ENCODE measurements at regions not wholly inside any gene's neighbourhood (a gene's known extent, or its start where the extent isn't known, plus 50 kb on each side); places are given as distances from the start of the nearest gene placed in this dataset.

DNA sequence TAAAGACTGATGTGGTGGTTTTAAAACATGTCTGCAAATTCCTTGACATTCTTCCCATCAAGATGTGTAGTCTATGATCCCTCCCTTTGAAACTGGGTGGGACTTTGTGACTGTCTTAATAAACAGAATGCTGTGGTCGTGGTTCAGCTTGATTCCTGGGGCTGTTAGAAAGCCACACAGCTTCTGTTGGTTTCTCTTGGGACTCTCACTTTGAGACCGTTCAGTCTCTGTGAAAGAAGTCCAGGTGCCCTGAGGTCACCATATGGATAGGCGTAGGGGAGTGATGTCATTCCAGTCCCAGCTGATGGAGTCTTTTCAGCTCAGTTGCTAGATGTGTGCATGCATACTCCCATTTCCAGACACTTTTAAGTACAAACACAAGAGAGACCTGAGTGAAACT, 216.6 kb downstream of the KDR start:
- no peak overlapping the region for H3K4me2 ChIP-seq (ENCODE audit: low read depth, low read length, poor library complexity, severe bottlenecking)
- no peaks in the 10 kb centered on the region for H3K27me3 ChIP-seq (ENCODE audit: low read length)

GRCh38 chr4:54904953-54905352, 220.4 kb downstream of the KDR start:
- no peak overlapping the region for H2AFZ ChIP-seq (ENCODE audit: low read depth, low read length, severe bottlenecking)
- H3K27me3 ChIP-seq (ENCODE audit: low read length) = no peaks in the 10 kb centered on the region
- H3K9ac ChIP-seq (ENCODE audit: low read length) = no peak overlapping the region
- no peak overlapping the region for H3K27ac ChIP-seq (ENCODE audit: low read depth, low read length)
- H3K36me3 ChIP-seq (ENCODE audit: low read length) = no peaks in the 10 kb centered on the region
- no peaks in the 10 kb centered on the region for H3K9me2 ChIP-seq (replicated peaks; ENCODE audit: insufficient read depth, low read length)
- H3K4me2 ChIP-seq (ENCODE audit: low read depth, low read length, poor library complexity, severe bottlenecking) = no peak overlapping the region
- no peak overlapping the region for H3K4me3 ChIP-seq (ENCODE audit: insufficient read depth, low read length, poor library complexity, severe bottlenecking)
- TF ChIP-seq, protein P1, sequence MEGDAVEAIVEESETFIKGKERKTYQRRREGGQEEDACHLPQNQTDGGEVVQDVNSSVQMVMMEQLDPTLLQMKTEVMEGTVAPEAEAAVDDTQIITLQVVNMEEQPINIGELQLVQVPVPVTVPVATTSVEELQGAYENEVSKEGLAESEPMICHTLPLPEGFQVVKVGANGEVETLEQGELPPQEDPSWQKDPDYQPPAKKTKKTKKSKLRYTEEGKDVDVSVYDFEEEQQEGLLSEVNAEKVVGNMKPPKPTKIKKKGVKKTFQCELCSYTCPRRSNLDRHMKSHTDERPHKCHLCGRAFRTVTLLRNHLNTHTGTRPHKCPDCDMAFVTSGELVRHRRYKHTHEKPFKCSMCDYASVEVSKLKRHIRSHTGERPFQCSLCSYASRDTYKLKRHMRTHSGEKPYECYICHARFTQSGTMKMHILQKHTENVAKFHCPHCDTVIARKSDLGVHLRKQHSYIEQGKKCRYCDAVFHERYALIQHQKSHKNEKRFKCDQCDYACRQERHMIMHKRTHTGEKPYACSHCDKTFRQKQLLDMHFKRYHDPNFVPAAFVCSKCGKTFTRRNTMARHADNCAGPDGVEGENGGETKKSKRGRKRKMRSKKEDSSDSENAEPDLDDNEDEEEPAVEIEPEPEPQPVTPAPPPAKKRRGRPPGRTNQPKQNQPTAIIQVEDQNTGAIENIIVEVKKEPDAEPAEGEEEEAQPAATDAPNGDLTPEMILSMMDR (IDR thresholded peaks at IDR 0.05; ENCODE audit: insufficient read depth, low read length, poor library complexity, severe bottlenecking) = no peak
- TF ChIP-seq EZH2phosphoT487 (conservative IDR thresholded peaks at IDR 0.05; ENCODE audit: low read length) = no peak
- no peaks in the 10 kb centered on the region for H4K20me1 ChIP-seq (ENCODE audit: low read depth, low read length)
- H3K9me3 ChIP-seq (ENCODE audit: insufficient read depth, low read length) = no peaks in the 10 kb centered on the region
- H3F3A ChIP-seq (ENCODE audit: insufficient read depth) = no peaks in the 10 kb centered on the region
- H3K79me2 ChIP-seq (ENCODE audit: insufficient read depth, low read length) = no peaks in the 10 kb centered on the region

More for the DNA sequence above, 216.6 kb downstream of the KDR start:
- H3K9me3 ChIP-seq (ENCODE audit: insufficient read depth, low read length) = no peaks in the 10 kb centered on the region
- H3F3A ChIP-seq (ENCODE audit: insufficient read depth) = no peaks in the 10 kb centered on the region
- no peak overlapping the region for H3K27ac ChIP-seq (ENCODE audit: low read depth, low read length)
- H3K36me3 ChIP-seq (ENCODE audit: low read length) = no peaks in the 10 kb centered on the region
- H3K9ac ChIP-seq (ENCODE audit: low read length) = no peak overlapping the region
- no peak overlapping the region for H3K4me3 ChIP-seq (ENCODE audit: insufficient read depth, low read length, poor library complexity, severe bottlenecking)
- no peaks in the 10 kb centered on the region for H3K9me2 ChIP-seq (replicated peaks; ENCODE audit: insufficient read depth, low read length)
- no peak overlapping the region for H2AFZ ChIP-seq (ENCODE audit: low read depth, low read length, severe bottlenecking)
- TF ChIP-seq, protein P1 (IDR thresholded peaks at IDR 0.05; ENCODE audit: insufficient read depth, low read length, poor library complexity, severe bottlenecking) = no peak
- TF ChIP-seq EZH2phosphoT487 (conservative IDR thresholded peaks at IDR 0.05; ENCODE audit: low read length) = no peak
- no peaks in the 10 kb centered on the region for H3K79me2 ChIP-seq (ENCODE audit: insufficient read depth, low read length)
- no peaks in the 10 kb centered on the region for H4K20me1 ChIP-seq (ENCODE audit: low read depth, low read length)

DNA sequence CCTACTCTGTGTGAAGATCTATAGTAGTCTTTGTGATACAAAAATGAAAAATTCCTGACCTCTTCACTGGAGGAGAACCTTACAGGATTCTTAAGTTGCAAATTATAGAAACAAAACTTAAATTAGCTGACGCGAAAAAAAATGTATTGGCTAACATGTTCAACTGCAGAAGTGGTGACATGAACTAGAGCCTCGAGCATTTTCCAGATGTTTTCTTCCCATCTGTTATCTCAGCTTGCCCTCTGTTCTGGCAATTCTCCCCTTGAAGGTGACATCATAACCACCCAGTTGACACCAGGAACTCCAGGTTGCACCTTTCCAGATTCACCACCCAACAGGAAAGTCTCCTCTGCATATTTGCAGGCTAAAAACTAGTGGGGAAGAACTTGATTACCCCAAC, 222.4 kb downstream of the KDR start:
- no peak for TF ChIP-seq EZH2phosphoT487 (conservative IDR thresholded peaks at IDR 0.05; ENCODE audit: low read length)
- TF ChIP-seq, protein P1 (IDR thresholded peaks at IDR 0.05; ENCODE audit: insufficient read depth, low read length, poor library complexity, severe bottlenecking) = no peak
- Histone ChIP-seq H2AFZ (ENCODE audit: low read depth, low read length, severe bottlenecking) (no peak overlapping the region), H3K27me3 (ENCODE audit: low read length) (no peaks in the 10 kb centered on the region), H3K9me2 (replicated peaks; ENCODE audit: insufficient read depth, low read length) (no peaks in the 10 kb centered on the region), H3K27ac (ENCODE audit: low read depth, low read length) (no peak overlapping the region), H3K4me3 (ENCODE audit: insufficient read depth, low read length, poor library complexity, severe bottlenecking) (no peak overlapping the region), H3K36me3 (ENCODE audit: low read length) (no peaks in the 10 kb centered on the region), H4K20me1 (ENCODE audit: low read depth, low read length) (no peaks in the 10 kb centered on the region), H3K9ac (ENCODE audit: low read length) (no peak overlapping the region), H3F3A (ENCODE audit: insufficient read depth) (no peaks in the 10 kb centered on the region), H3K4me2 (ENCODE audit: low read depth, low read length, poor library complexity, severe bottlenecking) (no peak overlapping the region), H3K79me2 (ENCODE audit: insufficient read depth, low read length) (no peaks in the 10 kb centered on the region), H3K9me3 (ENCODE audit: insufficient read depth, low read length) (no peaks in the 10 kb centered on the region)

Data from SU-DHL-6 (cell line).